ENCODE measurements at regions not wholly inside any gene's neighbourhood (a gene's known extent, or its start where the extent isn't known, plus 50 kb on each side); places are given as distances from the start of the nearest gene placed in this dataset.

- TF ChIP-seq CTCF (IDR thresholded peaks at IDR 0.05) = no peak
- no peak for TF ChIP-seq SIN3A (IDR thresholded peaks at IDR 0.05; ENCODE audit: borderline replicate concordance, insufficient read depth, low read depth, low read length)
- no peak for TF ChIP-seq POLR2AphosphoS5 (IDR thresholded peaks at IDR 0.05; ENCODE audit: low read depth, low read length)
Measured at GRCh38 chr12:92440072-92440471, 262.7 kb upstream of the PLEKHG7 start.
